Kidney (tissue), 13 donors: ENCODE measurements at regions not wholly inside any gene's neighbourhood (a gene's known extent, or its start where the extent isn't known, plus 50 kb on each side); places are given as distances from the start of the nearest gene placed in this dataset.

ENCODE experiments used
- DNase-seq, 5 donors: peaks; one replicate each; pipeline ENCODE4 v3.0.0-alpha.2; 2013 to 2020
- FAIRE-seq: peaks from 2 replicates; lab custom pipeline; 2012; peaks lifted over from hg19 to GRCh38; lab: Jason Lieb, UNC
- H3K27ac ChIP-seq, 2 donors: one replicate each; pipeline ENCODE4 v1.7.0; 2013; ENCODE audit warnings: low read depth in 2 of 2, low read length in 2 of 2, inconsistent platforms in 1 of 2
- H3K27me3 ChIP-seq: one replicate; pipeline ENCODE4 v1.7.1; 2013; ENCODE audit warnings: low read length, inconsistent platforms; ENCODE audit not compliant: control insufficient read depth, insufficient read depth
- H3K36me3 ChIP-seq, 3 donors: one replicate each; pipeline versions ENCODE4 v1.7.0 to v1.7.1; 2013; ENCODE audit warnings: low read length in 3 of 3, control low read depth in 1 of 3, inconsistent platforms in 1 of 3; ENCODE audit not compliant: insufficient read depth in 3 of 3, control insufficient read depth in 2 of 3
- H3K4me1 ChIP-seq, 3 donors: one replicate each; pipeline versions ENCODE4 v1.7.0 to v1.7.1; 2013; ENCODE audit warnings: low read length in 3 of 3, inconsistent platforms in 1 of 3, low read depth in 1 of 3; ENCODE audit not compliant: control insufficient read depth in 2 of 3, insufficient read depth in 2 of 3
- H3K4me3 ChIP-seq, 3 donors: one replicate each; pipeline versions ENCODE4 v1.7.0 to v1.8.1; 2013; ENCODE audit warnings: low read length in 3 of 3, control low read depth in 1 of 3, inconsistent platforms in 1 of 3
- H3K9ac ChIP-seq, 3 donors: one replicate each; pipeline versions ENCODE4 v1.7.0 to v1.7.1; 2013; ENCODE audit warnings: low read length in 3 of 3, control low read depth in 1 of 3, inconsistent platforms in 1 of 3
- H3K9me3 ChIP-seq, 3 donors: one replicate each; pipeline versions ENCODE4 v1.7.0 to v1.7.1; 2013; ENCODE audit warnings: low read length in 3 of 3, control low read depth in 1 of 3, inconsistent platforms in 1 of 3; ENCODE audit not compliant: control insufficient read depth in 2 of 3, insufficient read depth in 1 of 3
- CTCF ChIP-seq: IDR thresholded peaks from 3 replicates; pipeline ENCODE4 v1.5.1; 2012; ENCODE audit warnings: mild to moderate bottlenecking, moderate library complexity, borderline replicate concordance; ENCODE audit not compliant: insufficient read depth; ENCODE audit errors: extremely low read depth
- intact Hi-C: fragments of 100-400 bp; cut with DNase I; formaldehyde crosslinking; loops from one replicate; pipeline ENCODE4 v1.11.1; 2022
- donor health status: control.
- donor health status: control.
- donor health status: control.
- donor health status: control.
- donor health status: control.
- donor health status: DM: yes; HTN: yes; CAD: no.
- donor health status: Normal renal cell carcinoma (clear cell type).

- FAIRE-seq (no peak), DNase-seq (no peak)
- no peaks in the 10 kb centered on the region for H3K9me3 ChIP-seq
- no peak overlapping the region for H3K9ac ChIP-seq
- no peaks in the 10 kb centered on the region for H3K27me3 ChIP-seq
- intact Hi-C loops: no loop called here
- no peaks in the 10 kb centered on the region for H3K36me3 ChIP-seq
- no peaks in the 10 kb centered on the region for H3K4me1 ChIP-seq
- no peak overlapping the region for H3K27ac ChIP-seq
- no peak for TF ChIP-seq CTCF
- H3K4me3 ChIP-seq: no peak overlapping the region
Observed at GRCh38 chr1:177849579-177850290, 120.1 kb downstream of the SEC16B start.

- TF ChIP-seq CTCF: no peak
- H3K9ac ChIP-seq: no peak overlapping the region
- H3K9me3 ChIP-seq: no peaks in the 10 kb centered on the region
- no peak overlapping the region for H3K4me3 ChIP-seq
- H3K36me3 ChIP-seq: no peaks in the 10 kb centered on the region
- no peak for FAIRE-seq
- H3K4me1 ChIP-seq: no peaks in the 10 kb centered on the region
- intact Hi-C loops: no loop called here
- no peaks in the 10 kb centered on the region for H3K27me3 ChIP-seq
- H3K27ac ChIP-seq: no peak overlapping the region
- DNase-seq: no peak
Observed at GRCh38 chr1:177849130-177849529, 120.7 kb downstream of the SEC16B start.

- no peak overlapping the region for H3K27ac ChIP-seq
- H3K27me3 ChIP-seq: no peaks in the 10 kb centered on the region
- no peak overlapping the region for H3K9ac ChIP-seq
- H3K4me1 ChIP-seq: no peaks in the 10 kb centered on the region
- no peak for DNase-seq
- intact Hi-C loops: no loop called here
- TF ChIP-seq CTCF: no peak
- no peak for FAIRE-seq
- no peaks in the 10 kb centered on the region for H3K36me3 ChIP-seq
- no peaks in the 10 kb centered on the region for H3K9me3 ChIP-seq
- no peak overlapping the region for H3K4me3 ChIP-seq
Observed at GRCh38 chr1:177848577-177848976, 121.3 kb downstream of the SEC16B start.

GRCh38 chr1:177847843-177848242 lies 122.0 kb downstream of the SEC16B start:
- no peak overlapping the region for H3K27ac ChIP-seq
- H3K9ac ChIP-seq: no peak overlapping the region
- DNase-seq (no peak), FAIRE-seq (no peak)
- no peaks in the 10 kb centered on the region for H3K27me3 ChIP-seq
- H3K9me3 ChIP-seq: no peaks in the 10 kb centered on the region
- no peak for TF ChIP-seq CTCF
- no peak overlapping the region for H3K4me3 ChIP-seq
- intact Hi-C loops: no loop called here
- H3K36me3 ChIP-seq: no peaks in the 10 kb centered on the region
- H3K4me1 ChIP-seq: no peaks in the 10 kb centered on the region
